ENCODE measurements at regions not wholly inside any gene's neighbourhood (a gene's known extent, or its start where the extent isn't known, plus 50 kb on each side); places are given as distances from the start of the nearest gene placed in this dataset.

DNA sequence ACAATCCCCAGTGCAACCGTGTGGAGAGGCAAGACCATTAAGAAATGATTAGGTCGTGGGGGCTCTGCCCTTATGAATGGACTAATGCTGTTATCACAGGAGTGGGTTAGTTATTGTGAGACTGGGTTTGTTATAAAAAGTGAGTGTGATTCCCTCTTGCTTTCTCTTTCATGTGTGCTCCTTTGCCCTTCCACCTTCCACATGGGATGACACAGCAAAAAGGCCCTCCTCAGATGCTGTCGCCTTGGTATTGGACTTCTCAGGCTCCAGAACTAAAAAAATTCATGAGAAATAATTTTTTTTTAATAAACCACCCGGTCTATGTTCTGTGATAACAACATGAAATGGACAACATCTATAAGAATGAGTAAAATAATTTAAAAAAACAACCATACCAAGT lies 136.1 kb upstream of the PCBD1 start:
- intact Hi-C loops (cut with DNase I; ENCODE audit: low total_unique reads), result no loop called here

DNA sequence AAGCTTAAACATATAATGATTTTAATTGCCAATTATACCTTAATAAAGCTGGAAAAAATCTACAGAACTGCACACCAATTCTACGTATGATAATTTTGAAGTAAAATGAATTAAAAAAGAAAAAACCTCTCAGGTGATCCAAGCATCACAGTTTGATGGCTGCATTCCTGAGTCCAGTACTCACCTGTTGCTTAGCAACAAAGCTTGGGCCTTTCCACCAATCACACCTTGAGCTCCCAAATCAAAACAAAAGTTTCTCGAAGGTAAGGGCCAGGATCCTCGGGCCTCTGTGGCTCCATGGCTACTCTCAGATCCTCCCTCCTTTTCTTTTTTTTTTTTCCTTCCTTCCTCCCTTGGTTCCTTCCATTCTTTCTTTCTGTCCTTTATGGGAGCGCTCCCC lies 137.2 kb upstream of the PCBD1 start:
- intact Hi-C loops (cut with DNase I; ENCODE audit: low total_unique reads), result no loop called here
- no peaks in the 10 kb centered on the region for H3K36me3 ChIP-seq (ENCODE audit: low read depth, missing control alignments)
- 74 to 76% methylated on average over 4 of the region's 4 CpGs for WGBS, 2 donors
- TF ChIP-seq CTCF (IDR thresholded peaks at IDR 0.05) (no peak), POLR2A (IDR thresholded peaks at IDR 0.05) (no peak)
- no peak overlapping the region for H3K27ac ChIP-seq
- H3K4me3 ChIP-seq, result no peak overlapping the region
- DNase-seq, result no peak
- H3K9me3 ChIP-seq, result no peaks in the 10 kb centered on the region
- H3K27me3 ChIP-seq, result no peaks in the 10 kb centered on the region
- H3K4me1 ChIP-seq, result no peaks in the 10 kb centered on the region

More for the DNA sequence above, 136.1 kb upstream of the PCBD1 start:
- TF ChIP-seq POLR2A (IDR thresholded peaks at IDR 0.05) (no peak), CTCF (IDR thresholded peaks at IDR 0.05) (no peak)
- no peak overlapping the region for H3K27ac ChIP-seq
- H3K9me3 ChIP-seq, result no peaks in the 10 kb centered on the region
- H3K4me1 ChIP-seq, result no peaks in the 10 kb centered on the region
- no peak for DNase-seq
- H3K4me3 ChIP-seq, result no peak overlapping the region
- 75 to 79% methylated on average over 4 of the region's 4 CpGs for WGBS, 2 donors
- no peaks in the 10 kb centered on the region for H3K36me3 ChIP-seq (ENCODE audit: low read depth, missing control alignments)
- H3K27me3 ChIP-seq, result no peaks in the 10 kb centered on the region

GRCh38 chr10:71028066-71028465 lies 139.7 kb upstream of the PCBD1 start:
- no peaks in the 10 kb centered on the region for H3K9me3 ChIP-seq
- WGBS, 2 donors, result 93 to 96% methylated on average over 9 of the region's 9 CpGs
- no peak for DNase-seq
- no peak overlapping the region for H3K27ac ChIP-seq
- H3K4me3 ChIP-seq, result no peak overlapping the region
- H3K27me3 ChIP-seq, result no peaks in the 10 kb centered on the region
- H3K4me1 ChIP-seq, result no peaks in the 10 kb centered on the region
- TF ChIP-seq POLR2A (IDR thresholded peaks at IDR 0.05) (no peak), CTCF (IDR thresholded peaks at IDR 0.05) (no peak)
- H3K36me3 ChIP-seq (ENCODE audit: low read depth, missing control alignments), result no peaks in the 10 kb centered on the region
- intact Hi-C loops (cut with DNase I; ENCODE audit: low total_unique reads), result no loop called here

GRCh38 chr10:71029411-71029892 lies 141.1 kb upstream of the PCBD1 start:
- DNase-seq, result no peak
- Histone ChIP-seq H3K9me3 (no peaks in the 10 kb centered on the region), H3K4me3 (no peak overlapping the region), H3K4me1 (no peaks in the 10 kb centered on the region), H3K36me3 (ENCODE audit: low read depth, missing control alignments) (no peaks in the 10 kb centered on the region), H3K27me3 (no peaks in the 10 kb centered on the region), H3K27ac (no peak overlapping the region)
- no peak for TF ChIP-seq POLR2A (IDR thresholded peaks at IDR 0.05)
- no peak for TF ChIP-seq CTCF (IDR thresholded peaks at IDR 0.05)
- intact Hi-C loops (cut with DNase I; ENCODE audit: low total_unique reads), result no loop called here
- 82 to 89% methylated on average over 7 to 9 of the region's 9 CpGs for WGBS, 2 donors

DNA sequence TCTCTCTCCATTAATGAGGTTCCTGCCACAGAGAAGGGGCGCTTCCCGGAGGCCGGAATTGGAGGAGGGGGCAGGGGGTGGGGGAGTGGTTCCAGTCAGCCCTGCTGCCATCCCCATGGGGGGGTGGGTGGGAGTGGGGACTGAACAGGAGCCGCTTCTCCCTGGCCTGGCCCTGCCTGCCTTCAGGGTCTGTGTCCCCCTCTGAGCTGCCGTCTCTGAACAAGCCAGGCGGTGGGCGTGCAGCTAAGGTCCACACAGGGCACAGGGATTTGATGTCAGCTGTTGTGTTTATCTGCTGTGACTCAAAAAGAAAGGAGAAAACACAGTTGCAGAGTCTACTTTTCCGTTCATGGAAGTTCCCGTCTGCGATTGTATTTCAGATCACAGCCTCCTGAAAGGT lies 141.5 kb upstream of the PCBD1 start:
- TF ChIP-seq POLR2A (IDR thresholded peaks at IDR 0.05) (no peak), CTCF (IDR thresholded peaks at IDR 0.05) (no peak)
- intact Hi-C loops (cut with DNase I; ENCODE audit: low total_unique reads), result no loop called here
- no peaks in the 10 kb centered on the region for H3K36me3 ChIP-seq (ENCODE audit: low read depth, missing control alignments)
- no peak for DNase-seq
- no peaks in the 10 kb centered on the region for H3K4me1 ChIP-seq
- H3K27me3 ChIP-seq, result no peaks in the 10 kb centered on the region
- H3K4me3 ChIP-seq, result no peak overlapping the region
- WGBS, 2 donors, result 83 to 90% methylated on average over 7 to 10 of the region's 10 CpGs
- H3K27ac ChIP-seq, result no peak overlapping the region
- no peaks in the 10 kb centered on the region for H3K9me3 ChIP-seq

All from testis (tissue), 2 donors.